ENCODE measurements at regions not wholly inside any gene's neighbourhood (a gene's known extent, or its start where the extent isn't known, plus 50 kb on each side); places are given as distances from the start of the nearest gene placed in this dataset.
A peak's percentile ranks its signal among the peaks of the same experiment; 100 is the strongest.
"Not testable (repeated sequence)": the region's sequence is repeated elsewhere in the genome, so short reads cannot be mapped to it uniquely, and the experiment has no call there.

GRCh38 chr1:99546432-99547416, 99.2 kb upstream of the PALMD start:
- DNase-seq, result no peak

- DNase-seq, result peak; percentile 77
Observed at GRCh38 chr1:99548943-99549605, 96.8 kb upstream of the PALMD start.

DNA sequence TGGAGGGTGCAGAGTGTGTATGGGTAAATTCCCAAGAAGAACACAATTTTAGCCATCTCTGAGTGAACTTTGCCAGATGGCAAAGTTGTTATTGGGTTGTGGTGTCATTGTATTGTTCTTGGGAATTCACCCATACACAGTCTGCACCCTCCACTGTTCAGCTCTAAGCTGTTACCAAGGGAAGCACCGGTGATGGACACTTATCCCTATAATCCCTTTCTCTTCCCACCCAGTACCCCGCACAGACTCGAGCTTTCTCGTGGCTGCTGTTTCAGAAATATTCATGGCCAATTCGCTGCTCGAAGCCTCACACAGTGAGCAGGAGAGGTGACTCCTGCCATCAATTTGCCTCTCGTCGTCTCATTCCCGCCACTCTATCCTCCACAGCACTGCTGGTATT, 95.7 kb upstream of the PALMD start:
- no peak for DNase-seq

DNA sequence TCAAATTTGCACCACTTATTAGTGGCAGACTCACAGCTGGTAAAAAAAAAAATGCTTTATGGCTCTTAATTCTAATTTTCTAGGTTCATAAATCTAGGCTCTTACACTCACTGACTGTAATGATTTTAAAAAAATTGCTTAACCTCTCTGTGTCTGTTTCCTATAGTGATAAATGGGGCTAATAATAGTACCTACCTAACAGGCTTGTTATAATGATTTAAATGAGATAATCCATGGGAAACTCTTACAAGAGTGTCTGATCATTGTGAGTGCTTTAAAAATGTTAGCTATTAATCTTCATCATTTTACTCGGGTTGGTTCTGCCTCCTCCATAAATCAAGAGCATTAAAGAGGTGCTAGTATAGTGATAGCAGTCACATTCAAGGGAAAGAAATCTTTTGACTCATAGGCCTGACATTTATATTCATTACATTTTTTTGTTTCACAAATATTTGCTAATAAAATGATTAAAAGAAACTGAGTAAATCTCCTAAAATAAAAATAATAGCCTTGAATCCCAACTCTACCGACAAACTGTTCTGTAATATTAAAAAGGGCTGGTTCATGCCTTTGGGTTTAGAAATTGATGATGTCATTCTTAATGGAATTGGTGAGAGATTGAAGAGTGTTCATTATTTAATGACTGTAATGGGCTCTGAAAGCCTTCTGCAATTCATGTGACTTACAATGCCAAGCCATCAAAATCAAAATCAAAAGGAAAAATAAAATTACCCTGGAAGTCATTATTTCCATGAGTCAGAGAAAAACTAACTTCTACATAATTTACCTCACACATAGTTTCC, 93.9 kb upstream of the PALMD start:
- no peak for DNase-seq

GRCh38 chr1:99553301-99553700, 92.6 kb upstream of the PALMD start:
- DNase-seq, result no peak

GRCh38 chr1:99553819-99554218, 92.1 kb upstream of the PALMD start:
- not testable (repeated sequence) for DNase-seq

GRCh38 chr1:99554727-99555126, 91.2 kb upstream of the PALMD start:
- no peak for DNase-seq

DNA sequence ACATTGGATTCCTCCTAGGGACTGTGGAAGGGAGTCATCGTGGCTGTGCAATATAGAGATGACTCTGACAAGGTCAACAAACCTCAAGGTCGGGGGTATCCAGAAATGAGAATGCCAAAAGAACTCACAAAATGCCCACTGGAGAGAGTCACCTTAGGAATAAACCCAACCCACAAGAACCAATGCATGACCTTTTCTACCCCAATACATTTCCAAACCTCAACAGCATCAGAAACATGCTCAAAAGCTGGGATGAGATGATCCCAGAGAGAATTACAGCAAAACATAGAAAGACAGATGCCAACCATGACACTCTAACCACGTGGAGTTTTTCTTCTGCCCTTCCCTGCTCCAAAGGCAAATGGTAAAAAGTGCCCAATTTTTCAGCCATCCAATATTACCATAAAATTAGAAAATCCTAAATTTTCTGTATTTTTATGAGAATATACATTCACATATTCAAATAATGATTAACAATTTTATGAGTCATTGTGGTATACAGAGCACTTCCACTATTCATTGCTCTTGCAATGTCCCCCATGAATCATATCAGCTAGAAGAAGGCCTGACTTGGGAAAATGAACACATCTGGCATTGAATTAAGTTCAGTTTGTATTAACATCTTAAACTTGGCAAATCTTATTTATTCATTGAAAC, 88.2 kb upstream of the PALMD start:
- DNase-seq, result no peak

- DNase-seq, result no peak
Observed at GRCh38 chr1:99559166-99559565, 86.7 kb upstream of the PALMD start.

- DNase-seq, result no peak
Observed at GRCh38 chr1:99560207-99561040, 85.5 kb upstream of the PALMD start.

DNA sequence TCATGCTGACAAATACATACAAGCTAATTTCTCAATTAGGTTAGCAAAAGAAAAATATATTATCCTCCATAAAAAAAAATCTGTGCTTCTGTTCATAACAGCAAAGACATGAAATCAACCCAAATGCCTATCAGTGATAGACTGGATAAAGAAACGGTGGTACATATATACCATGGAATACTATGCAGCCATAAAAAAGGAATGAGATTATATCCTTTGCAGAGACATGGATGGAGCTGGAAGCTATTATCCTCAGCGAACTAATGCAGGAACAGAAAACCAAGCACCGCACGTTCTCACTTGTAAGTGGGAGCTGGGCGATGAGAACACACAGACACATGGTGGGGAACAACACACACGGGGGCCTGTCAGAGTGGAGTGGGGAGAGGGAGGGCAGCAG, 84.0 kb upstream of the PALMD start:
- no peak for DNase-seq

DNA sequence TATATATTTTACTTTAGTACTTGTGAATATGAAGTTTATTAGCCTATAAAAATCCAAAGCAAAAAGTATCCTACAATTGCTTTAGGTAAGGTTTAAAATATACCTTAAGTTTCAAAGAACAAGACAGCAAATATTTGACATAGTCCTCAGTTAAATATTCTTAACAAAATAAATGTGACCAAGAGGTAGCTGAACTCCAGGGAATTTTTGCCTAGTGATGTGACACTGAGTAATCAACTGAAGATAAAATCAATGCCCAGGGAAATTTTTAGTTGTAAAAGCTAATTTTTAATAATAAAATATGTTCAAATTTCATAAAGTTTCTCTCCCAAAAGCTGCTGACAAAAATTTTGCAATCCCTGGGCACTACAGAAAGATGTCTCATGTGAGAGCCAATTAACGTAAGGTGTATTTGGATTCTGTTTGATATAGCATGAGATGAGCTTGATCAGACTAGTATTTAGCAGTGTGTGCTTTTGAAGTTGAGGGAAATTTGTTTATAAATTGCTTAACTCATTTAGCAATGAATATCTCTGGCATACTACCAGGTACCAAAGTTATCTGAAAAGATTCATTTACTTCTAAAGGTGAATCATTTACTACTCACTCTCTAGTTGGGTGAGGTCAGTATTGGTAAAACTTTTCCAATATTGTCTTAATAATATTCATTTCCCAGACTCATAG, 80.2 kb upstream of the PALMD start:
- DNase-seq, result no peak

GRCh38 chr1:99566290-99567021, 79.5 kb upstream of the PALMD start:
- DNase-seq, result no peak

GRCh38 chr1:99570486-99571089, 75.3 kb upstream of the PALMD start:
- DNase-seq, result no peak

DNA sequence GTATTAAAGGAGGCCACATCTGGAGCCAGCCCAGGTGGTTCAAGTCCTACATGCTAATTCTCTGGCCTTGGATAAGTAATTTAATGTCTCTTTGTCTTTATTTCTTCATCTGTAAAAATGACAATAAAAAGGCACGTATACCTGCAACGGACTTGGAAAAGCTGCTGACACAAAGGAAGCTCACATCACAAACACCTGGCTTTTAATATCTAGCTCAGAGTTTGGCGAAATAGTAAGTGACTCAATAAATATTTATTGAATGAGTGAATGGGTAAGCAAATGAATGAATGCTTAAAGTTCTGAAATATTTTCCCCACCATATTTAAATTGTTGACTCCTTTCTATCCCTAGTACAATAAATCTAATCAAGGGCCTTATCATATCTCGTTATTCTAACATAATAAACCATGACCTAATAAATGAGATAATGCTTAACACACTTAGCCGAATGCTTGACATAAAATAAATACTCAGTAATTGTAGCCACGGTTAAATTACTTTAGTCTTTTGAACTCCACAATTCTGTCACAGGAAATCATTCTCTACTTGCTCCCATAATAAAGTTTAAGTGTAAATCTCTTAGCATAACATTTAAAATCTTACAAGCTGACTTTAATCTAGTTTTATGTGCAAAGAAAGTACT, 74.7 kb upstream of the PALMD start:
- no peak for DNase-seq

- no peak for DNase-seq
Observed at GRCh38 chr1:99573431-99574217, 72.3 kb upstream of the PALMD start.

DNA sequence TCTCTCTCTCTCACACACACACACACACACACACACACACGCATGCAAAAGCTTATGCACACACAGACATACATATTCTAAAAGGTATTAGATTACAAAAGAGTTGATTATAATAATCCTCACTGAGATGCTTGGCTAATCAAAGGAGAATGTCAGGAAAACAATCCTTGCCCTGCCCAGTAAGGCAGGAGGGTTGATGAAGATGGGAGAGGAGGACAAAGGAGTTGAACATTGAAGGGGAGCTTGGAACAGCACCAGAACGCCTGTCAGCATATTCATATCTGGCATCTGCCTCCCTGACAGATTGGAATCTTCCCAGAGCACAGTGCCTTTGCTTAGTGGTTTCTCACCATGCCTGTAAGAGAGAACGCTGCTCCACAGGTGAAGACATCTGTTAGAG, 68.6 kb upstream of the PALMD start:
- DNase-seq, result peak; percentile 74

- DNase-seq, result no peak
Observed at GRCh38 chr1:99579691-99580172, 66.2 kb upstream of the PALMD start.

- peak; percentile 26 for DNase-seq
Observed at GRCh38 chr1:99580451-99580850, 65.5 kb upstream of the PALMD start.

All from NCI-H2171 (cell line).